GM19324 (cell line): ENCODE measurements at regions not wholly inside any gene's neighbourhood (a gene's known extent, or its start where the extent isn't known, plus 50 kb on each side); places are given as distances from the start of the nearest gene placed in this dataset.
"Not testable (repeated sequence)": the region's sequence is repeated elsewhere in the genome, so short reads cannot be mapped to it uniquely, and the experiment has no call there.

Experiments used
- ATAC-seq: cut with Tn5 transposase; IDR thresholded peaks from one replicate; pipeline ENCODE4 v1.9.1; 2021; ENCODE audit warnings: mild to moderate bottlenecking, moderate library complexity; ENCODE audit not compliant: unreplicated experiment, low FRiP score

DNA sequence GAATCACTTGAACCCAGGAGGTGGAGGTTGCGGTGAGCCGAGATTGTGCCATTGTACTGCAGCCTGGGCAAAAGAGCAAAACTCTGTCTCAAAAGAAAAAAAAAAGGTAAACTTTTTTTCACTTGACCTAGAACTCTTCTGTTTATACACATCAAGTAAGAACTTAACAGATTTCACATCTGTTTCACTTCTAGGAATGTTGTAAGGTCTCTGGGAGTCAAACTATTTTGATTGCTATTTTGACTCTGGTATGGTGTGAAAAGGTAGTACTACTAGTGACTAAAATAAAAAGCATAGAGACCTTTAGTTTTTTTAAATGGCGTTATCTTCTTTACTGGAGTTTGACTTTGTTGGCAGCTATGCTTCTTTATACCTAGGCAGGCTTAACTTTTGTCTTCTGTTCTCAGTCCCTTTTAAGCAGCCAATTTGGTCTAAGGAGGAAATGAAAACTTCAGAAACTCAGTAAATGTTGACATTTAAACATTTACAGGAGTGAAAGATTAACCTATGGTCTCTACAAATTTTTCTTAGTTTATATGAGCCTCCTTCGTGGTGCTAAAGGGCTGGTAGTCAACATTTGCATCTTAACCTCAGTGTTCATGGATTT lies 84.7 kb downstream of the METTL2B start:
- ATAC-seq, result peak; percentile 47

DNA sequence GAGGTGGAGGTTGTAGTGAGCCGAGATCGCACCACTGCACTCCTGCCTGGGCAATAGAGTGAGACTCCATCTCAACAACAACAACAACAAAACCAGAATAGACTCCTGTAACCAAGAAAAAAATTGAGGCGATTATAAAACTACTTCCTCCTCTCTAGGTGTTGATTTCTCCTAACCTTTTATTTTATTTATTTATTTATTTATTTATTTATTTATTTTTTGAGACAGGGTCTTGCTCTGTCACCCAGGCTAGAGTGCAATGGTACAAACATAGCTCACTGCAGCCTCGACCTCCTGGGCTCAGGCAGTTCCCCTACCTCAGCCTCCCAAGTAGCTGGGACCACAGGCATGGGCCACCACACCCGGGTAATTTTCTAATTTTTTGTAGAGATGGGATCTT lies 86.2 kb downstream of the METTL2B start:
- ATAC-seq, result not testable (repeated sequence)

DNA sequence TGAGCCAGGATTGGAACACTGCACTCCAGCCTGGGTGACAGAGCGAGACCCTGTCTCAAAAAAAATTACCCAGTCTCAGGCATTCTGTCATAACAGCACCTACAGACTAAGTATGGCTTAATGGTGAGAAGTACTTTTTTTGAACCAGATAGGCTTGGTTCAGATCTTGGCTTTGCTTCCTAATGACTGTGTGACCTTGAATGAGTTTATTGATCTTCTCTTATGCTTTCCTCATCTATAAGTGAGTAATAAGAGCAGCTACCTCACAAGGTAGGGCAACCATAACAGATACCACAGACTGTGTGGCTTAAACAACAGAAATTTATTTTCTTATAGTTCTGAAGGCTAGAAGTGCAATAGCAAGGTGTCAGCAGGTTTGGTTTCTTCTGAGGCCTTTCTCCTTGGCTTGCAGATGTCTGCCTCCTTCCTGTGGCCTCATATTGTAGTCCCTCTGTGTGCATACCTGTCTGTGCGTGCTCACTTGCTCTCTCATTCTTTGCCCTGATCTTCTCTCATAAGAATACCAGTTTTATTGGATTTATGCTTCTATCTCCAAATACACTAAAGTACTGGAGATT lies 87.7 kb downstream of the METTL2B start:
- not testable (repeated sequence) for ATAC-seq

DNA sequence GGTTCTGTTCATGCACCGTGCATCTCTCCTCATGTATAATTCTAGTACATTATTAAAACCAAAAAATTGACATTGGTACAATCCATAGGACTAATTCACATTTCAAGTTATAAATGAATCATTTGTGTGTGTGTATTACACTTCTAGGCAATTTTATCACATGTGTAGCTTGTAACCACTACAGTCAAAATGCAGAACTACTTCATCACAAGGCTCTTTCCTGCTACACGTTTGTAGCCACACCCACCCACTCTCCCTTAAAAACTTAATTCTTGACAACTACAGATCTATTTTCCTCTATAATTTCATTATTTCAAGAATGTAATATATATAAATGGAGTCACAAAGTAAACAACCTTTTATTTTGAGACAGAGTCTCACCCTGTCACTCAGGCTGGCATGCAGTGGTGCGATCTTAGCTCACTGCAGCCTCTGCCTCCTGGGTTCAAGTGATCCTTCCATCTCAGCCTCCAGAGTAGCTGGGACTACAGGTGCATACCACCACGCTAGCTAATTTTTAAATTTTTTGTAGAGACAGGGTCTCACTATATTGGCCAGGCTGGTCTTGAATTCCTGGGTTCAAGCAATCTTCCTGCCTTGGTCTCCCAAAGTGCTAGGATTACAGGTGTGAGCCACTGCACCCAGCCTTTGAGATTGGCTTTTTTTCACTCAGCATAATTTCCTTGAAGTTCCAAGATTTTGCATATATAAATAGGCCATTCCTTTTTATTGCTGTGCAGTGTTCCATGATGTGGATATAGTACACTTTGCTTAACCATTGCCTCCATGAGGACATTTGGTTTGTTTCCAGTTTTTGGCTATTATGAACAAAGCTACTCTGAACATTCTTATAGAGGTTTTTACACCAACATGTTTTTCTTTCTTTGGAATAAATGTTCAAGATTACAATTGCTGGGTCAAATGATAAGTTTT lies 88.7 kb downstream of the METTL2B start:
- not testable (repeated sequence) for ATAC-seq

DNA sequence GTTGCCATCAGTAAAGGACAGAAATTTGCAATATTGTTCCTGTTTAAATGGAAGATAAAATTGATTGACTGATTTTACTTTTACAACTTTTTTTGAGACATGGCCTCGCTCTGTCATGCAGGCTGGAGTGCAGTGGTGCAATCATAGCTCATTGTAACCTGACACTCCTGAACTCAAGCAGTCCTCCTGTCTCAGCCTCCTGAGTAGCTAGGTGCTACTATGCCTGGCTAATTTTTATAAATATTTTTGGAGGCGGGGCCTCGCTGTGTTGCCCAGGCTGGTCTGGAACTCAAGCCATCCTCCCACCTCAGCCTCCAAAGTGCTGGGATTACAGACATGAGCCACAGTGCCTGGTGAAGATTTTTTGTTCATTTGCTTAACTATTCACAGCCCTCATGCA lies 96.8 kb upstream of the GARIN1A start:
- not testable (repeated sequence) for ATAC-seq

DNA sequence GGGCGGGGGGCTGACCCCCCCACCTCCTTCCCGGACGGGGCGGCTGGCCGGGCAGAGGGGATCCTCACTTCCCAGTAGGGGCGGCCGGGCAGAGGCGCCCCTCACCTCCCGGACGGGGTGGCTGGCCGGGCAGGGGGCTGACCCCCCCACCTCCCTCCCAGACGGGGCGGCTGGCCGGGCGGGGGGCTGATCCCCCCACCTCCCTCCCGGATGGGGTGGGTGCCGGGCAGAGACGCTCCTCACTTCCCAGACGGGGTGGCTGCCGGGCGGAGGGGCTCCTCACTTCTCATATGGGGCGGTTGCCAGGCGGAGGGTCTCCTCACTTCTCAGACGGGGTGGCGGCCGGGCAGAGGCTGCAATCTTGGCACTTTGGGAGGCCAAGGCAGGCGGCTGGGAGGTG lies 95.1 kb upstream of the GARIN1A start:
- not testable (repeated sequence) for ATAC-seq

DNA sequence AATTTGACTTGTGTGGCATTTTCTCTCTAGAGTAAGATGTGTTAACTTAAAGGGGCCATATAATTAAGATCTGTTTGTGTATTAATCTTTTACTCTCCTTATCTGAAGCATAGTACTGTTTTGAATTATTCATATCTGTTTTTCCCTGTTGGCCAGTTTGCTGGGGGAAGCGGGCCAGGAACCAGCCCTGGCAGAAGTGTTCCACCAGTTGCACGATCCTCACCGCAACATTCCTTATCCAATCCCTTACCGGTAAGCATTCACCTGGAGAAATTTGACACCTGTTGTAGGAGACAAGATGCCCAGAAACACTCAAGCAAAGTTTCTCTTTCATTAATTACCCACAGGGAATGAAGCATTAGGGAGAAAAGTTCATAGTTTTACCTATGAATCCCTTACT lies 92.2 kb upstream of the GARIN1A start:
- not testable (repeated sequence) for ATAC-seq

DNA sequence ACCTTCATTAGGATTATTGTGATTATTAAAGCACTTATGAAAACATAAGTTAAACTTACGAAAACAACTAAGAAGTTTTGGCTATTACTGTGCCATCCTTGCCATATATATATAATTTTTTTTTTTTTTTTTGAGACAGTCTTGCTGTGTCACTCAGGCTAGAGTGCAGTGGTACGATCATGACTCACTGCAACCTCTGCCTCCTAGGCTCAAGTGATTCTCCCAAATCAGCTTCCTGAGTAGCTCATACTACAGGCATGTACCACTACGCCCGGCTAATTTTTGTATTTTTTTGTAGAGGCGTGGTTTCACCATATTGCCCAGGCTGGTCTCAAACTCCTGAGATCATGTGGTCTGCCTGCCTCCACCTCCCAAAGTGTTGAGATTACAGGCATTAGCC lies 91.0 kb upstream of the GARIN1A start:
- ATAC-seq, result not testable (repeated sequence)

DNA sequence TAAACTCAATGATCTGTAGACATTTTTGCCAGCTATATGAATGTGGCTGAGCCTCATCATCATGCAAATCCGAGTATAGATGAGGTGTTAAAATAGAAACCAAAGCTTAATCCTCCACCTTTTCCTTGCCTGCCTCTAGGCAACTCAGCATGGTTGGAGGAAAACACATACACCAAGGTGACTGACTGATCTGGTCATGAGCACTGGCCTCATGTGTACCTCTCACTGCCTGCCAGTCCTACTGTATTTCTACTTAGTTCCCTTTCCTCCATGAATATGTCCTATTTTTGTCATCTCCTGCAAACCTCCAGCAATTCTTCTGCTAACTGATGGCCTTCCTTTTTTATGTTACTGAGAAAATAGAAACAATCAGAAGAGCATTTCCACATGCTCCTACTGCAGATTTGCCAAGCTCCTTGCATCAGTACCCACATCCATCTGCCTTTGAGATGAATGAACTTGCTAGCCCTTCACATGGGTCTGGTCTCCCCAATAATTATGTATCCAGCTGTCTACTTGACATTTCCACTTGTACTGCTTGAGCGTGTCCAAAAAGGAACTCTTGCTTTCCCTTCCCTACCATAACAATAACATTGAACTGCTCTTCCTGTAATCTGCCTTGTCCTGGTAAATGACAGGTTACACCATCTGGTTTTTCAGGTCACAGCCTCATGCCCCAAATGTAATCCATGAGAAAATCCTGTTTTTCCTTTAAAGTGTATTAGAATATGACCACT lies 90.1 kb upstream of the GARIN1A start:
- ATAC-seq, result not testable (repeated sequence)

DNA sequence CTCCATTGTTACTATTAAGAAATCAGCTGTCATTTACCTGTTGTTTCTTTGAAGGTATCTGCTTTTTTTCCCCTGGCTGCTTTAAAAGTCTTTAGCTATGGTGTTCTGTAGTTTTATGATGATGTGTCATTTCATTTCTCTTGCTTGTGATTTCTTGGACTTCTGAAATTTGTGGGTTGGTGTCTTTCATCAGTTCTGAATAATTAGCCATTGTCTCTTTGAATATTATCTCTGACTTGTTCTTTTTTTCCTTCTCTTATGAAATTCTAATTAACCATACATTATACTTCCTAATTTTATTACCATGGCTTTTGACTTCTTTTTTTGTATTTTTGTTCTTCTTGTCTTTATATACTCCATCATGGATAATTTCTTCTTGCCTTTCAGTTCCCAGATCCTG lies 85.4 kb upstream of the GARIN1A start:
- ATAC-seq, result not testable (repeated sequence)

DNA sequence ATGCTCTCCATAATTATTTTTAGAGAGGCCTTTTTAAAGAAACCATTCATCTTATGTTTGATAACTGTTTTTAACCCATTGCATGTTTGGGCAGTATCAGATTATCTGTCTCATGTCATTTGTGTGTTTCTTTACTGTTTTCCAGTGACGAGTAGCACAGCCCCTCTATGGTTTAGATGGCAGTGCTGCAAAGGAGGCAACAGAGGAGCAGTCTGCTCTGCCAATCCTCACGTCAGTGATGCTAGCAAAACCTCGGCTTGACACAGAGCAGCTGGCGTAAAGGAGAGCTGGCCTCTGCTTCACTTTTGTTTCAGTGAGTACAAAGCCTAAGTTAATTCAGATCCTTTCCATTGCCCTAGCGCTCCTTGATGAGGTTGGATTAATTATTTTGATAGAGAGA lies 80.4 kb upstream of the GARIN1A start:
- no peak for ATAC-seq

DNA sequence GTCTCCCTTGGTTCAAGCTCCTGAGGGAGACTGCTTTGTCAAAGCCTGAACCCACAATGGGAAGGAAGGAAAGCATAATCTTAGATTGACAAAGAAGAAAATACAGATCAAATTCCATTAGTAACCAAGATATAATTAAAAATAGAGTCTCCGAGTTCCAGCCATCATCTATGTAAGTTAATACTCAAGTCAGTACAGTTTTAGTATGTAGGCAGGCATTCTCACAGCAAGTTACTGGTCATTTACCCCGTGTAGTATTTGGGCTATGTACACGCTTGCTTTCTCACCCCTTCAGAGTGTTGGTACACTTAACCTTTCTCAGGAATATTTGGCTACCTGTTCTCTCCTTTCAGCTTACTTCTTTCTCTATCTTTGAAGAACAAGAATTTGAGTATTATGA lies 79.9 kb upstream of the GARIN1A start:
- ATAC-seq, result not testable (repeated sequence)

DNA sequence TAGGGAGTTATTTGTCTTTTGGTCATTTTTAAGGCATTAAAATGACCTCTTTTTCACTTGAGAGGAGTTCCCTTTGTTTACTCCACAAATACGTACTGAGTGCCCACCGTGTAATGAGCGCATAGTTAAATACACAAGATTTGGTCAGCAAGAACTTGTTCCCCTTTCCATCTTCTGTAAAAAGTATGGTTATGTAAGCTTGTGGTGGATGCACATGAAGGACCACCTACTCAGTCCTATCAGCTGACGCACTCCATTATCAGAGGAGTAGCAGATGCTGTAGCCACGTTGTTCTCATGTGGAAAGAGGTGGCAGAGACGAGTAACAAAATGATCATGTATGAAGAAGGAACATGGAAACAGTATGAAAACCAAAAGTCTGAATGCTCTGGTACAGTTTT lies 78.0 kb upstream of the GARIN1A start:
- not testable (repeated sequence) for ATAC-seq

DNA sequence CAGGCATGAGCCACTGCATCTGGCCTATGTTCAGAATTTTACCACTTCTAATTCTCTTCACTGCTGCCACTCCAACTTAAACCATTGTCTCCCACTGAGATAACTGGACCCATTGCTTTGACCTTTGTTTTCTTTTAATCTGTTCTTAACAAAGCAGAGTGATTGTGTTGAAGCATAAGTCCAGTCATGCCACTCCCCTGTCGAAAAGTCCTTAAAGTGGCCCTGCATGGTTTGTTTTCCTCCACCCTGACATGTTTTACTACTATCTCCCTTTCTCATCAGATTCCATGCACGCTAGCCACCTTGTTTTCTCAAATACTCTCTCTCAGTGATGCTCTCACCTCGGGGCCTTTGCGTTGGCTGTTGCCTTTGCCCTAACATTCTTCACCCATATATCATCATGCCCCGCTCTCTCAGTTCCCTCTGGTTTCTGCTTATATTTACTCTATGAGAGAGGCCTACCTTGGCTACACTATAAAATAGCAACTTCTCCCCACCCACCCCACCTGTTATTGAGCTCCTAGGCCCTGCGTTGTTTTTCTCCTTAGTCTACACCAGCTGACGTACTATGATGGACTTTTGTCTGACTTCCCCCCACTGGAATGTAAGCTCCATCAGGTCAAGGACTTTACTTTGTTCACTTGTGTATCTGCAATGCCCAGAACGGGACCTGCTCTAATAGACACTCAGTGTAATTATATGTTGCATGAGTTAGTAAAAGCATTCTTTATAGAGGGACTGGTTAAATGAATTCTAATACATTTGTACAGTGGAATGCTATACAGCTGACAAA lies 75.6 kb upstream of the GARIN1A start:
- ATAC-seq, result not testable (repeated sequence)

DNA sequence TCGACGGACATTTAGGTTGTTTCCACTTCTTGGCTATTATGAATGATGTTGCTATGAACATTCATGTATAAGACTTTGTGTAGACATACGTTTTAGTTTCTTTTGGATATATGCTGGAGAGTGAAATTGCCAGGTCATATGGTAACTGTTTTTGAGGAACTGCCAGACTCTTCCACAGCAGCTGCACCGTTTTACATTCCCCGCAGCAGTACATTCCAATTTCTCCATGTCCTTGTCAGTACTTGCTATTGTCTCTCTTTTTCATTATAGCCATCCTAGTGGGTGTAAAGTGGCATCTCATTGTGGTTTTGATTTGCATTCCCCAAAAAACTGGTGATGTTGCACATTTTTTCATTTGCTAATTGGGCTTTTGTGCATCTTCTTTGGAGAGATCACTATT lies 73.1 kb upstream of the GARIN1A start:
- ATAC-seq, result not testable (repeated sequence)

DNA sequence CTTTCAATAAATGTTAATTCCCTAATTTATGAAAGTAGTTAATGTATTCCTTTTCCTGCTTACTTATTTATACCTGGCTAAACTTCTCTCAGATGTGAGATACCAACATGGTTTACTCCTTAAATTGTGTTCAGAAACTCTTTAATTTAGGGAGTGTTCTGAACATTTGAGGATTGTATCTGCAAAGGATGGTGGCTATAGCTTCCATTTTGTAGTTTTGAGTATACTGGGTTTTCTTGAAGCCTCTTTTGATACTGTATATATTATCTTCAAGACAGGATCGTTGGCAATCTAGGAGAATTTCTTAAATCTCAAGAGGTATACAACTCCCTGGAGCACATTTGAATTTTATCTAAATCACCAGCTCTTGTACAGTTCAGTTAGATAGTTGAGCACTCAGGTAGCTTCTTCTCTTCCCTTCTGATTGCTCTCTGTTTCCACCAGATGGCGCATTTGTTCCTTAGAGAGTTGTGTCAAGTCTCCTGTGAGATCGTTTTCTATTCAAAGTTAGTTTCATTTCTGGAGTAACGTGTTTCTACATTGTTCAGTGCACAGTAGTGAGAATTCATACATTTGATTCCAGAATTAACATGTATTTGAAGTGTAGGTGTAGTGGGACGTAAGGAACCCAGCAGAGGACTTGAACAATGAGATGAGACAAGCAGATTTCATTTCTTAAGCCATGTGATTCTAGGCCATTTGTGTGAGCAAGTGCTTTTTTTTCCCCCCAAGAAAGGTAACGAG lies 63.2 kb upstream of the GARIN1A start:
- peak; percentile 65 for ATAC-seq

DNA sequence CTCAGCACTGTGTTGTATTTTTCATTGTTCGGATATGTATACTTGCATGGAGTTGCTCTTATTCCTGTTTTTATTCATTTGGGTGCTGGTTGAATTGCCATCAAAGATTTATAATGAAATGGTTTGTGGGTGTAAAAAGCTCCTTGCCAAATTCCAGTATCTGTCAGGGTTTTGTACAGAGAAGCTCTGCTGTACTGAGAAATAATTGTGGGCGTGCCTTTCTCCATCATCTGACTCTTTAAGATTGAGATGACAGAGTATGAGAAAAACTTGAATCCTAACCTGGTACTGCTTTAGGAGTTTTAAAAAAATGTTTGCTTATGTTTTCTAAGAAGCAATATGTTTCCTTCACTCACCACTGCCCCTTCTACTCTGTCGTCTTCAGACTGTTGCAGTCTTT lies 58.7 kb upstream of the GARIN1A start:
- ATAC-seq, result not testable (repeated sequence)

DNA sequence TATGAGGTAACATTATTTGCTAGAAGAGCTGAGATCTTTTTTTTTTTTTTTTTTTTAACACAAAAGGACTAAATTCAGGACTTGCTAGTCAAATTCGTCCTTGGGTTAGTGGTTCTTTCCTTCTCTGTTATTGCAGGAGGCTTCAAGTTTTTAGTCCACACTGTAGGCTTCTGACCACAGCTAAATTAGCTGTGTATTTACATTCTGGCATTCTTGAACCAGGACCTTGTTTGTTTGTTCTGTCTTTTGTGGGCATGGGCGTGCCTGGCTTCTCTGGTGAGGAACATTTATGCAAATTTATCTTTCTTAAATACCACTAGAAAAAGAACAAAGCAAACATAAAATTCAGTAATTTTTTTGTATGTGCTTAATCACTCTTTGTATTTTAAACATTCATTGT lies 57.3 kb upstream of the GARIN1A start:
- not testable (repeated sequence) for ATAC-seq

DNA sequence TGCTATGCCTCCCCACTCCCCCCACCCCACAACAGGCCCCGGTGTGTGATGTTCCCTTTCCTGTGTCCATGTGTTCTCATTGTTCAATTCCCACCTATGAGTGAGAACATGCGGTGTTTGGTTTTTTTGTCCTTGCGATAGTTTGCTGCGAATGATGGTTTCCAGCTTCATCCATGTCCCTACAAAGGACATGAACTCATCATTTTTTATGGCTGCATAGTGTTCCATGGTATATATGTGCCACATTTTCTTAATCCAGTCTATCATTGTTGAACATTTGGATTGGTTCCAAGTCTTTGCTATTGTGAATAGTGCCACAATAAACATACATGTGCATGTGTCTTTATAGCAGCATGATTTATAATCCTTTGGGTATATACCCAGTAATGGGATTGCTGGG lies 55.3 kb upstream of the GARIN1A start:
- not testable (repeated sequence) for ATAC-seq
